HK-2 (cell line): ENCODE measurements at regions not wholly inside any gene's neighbourhood (a gene's known extent, or its start where the extent isn't known, plus 50 kb on each side); places are given as distances from the start of the nearest gene placed in this dataset.
A peak's percentile ranks its signal among the peaks of the same experiment; 100 is the strongest.

Experiments used
- DNase-seq: peaks from one replicate; pipeline ENCODE4 v3.0.0-alpha.2; 2018; ENCODE audit not compliant: unreplicated experiment

GRCh38 chr11:13104619-13105236 is 95.6 kb downstream of the RASSF10 start:
- no peak for DNase-seq

GRCh38 chr11:13105237-13105844 is 96.2 kb downstream of the RASSF10 start:
- no peak for DNase-seq

GRCh38 chr11:13107544-13108044 is 98.5 kb downstream of the RASSF10 start:
- DNase-seq, result no peak

GRCh38 chr11:13108416-13108815 is 99.3 kb downstream of the RASSF10 start:
- DNase-seq, result no peak

GRCh38 chr11:13109616-13110015 is 100.5 kb downstream of the RASSF10 start:
- DNase-seq, result no peak

GRCh38 chr11:13110145-13110544 is 101.0 kb downstream of the RASSF10 start:
- DNase-seq, result no peak

- no peak for DNase-seq
Measured at GRCh38 chr11:13110929-13111812, 102.1 kb downstream of the RASSF10 start.

GRCh38 chr11:13111813-13112130 is 102.7 kb downstream of the RASSF10 start:
- DNase-seq, result no peak

GRCh38 chr11:13114566-13115379 is 105.7 kb downstream of the RASSF10 start:
- DNase-seq, result no peak

GRCh38 chr11:13115380-13115675 is 106.2 kb downstream of the RASSF10 start:
- DNase-seq, result no peak

- DNase-seq, result no peak
Measured at GRCh38 chr11:13116491-13116890, 107.4 kb downstream of the RASSF10 start.

GRCh38 chr11:13117344-13117743 is 108.2 kb downstream of the RASSF10 start:
- no peak for DNase-seq

- DNase-seq, result peak; percentile 80
Measured at GRCh38 chr11:13118194-13118593, 109.1 kb downstream of the RASSF10 start.

GRCh38 chr11:13118650-13119049 is 109.5 kb downstream of the RASSF10 start:
- DNase-seq, result no peak

- DNase-seq, result no peak
Measured at GRCh38 chr11:13119361-13119760, 110.2 kb downstream of the RASSF10 start.

- no peak for DNase-seq
Measured at GRCh38 chr11:13119941-13120520, 110.9 kb downstream of the RASSF10 start.

GRCh38 chr11:13120691-13121090 is 111.6 kb downstream of the RASSF10 start:
- DNase-seq, result no peak

- DNase-seq, result peak; percentile 65
Measured at GRCh38 chr11:13126430-13126829, 117.3 kb downstream of the RASSF10 start.

- DNase-seq, result no peak
Measured at GRCh38 chr11:13127161-13127560, 118.0 kb downstream of the RASSF10 start.

GRCh38 chr11:13128354-13128753 is 119.2 kb downstream of the RASSF10 start:
- DNase-seq, result no peak

- DNase-seq, result no peak
Measured at GRCh38 chr11:13134066-13134465, 125.0 kb downstream of the RASSF10 start.

GRCh38 chr11:13134886-13135285 is 125.8 kb downstream of the RASSF10 start:
- DNase-seq, result no peak
